ENCODE measurements at regions not wholly inside any gene's neighbourhood (a gene's known extent, or its start where the extent isn't known, plus 50 kb on each side); places are given as distances from the start of the nearest gene placed in this dataset.

DNA sequence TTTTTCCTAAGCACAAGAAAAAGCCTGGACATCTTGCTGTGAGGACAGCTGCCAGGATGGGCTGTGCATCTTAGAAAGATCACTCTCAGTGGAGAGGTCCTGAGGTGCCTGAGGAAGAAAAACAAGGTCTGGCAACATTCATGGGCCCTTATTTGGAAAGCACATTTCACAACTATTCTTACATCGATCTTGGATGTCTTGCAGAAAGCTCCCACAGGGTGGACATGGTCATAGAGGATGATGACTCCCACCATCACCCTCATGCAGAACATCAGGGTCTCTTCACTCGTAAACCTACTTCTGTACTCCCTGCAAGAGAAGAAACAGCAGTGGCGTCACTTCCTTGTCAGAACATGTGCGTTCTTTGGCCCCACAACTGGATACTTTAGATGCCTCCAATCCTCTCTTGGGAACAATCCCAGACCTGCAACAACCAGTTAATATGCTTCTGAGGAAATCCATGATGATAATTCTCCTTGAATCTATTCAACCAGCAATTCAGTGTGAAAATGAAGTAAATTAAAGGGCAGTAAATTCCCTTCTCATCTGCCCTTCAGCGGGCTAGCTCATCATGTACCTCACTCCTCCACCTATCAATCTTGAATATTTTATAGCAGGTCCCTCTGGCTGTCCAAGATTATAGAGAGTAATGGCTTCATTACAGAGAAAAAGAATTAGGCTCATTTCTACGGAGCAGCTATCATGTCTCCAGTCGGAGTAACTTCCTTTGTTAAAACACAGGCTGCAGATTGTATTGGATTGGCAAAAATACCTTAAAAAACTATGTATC, 106.2 kb downstream of the CYRIA start:
- CTCF ChIA-PET, result no interaction called here
- no peak for DNase-seq (ENCODE audit: extremely low spot score)
- TF ChIP-seq L3MBTL2 (conservative IDR thresholded peaks at IDR 0.05), result no peak
- no peak for TF ChIP-seq HDGF (IDR thresholded peaks at IDR 0.05; ENCODE audit: borderline replicate concordance)
- no peak for TF ChIP-seq LEF1 (IDR thresholded peaks at IDR 0.05; ENCODE audit: borderline replicate concordance)
- no peak for TF ChIP-seq PKNOX1 (IDR thresholded peaks at IDR 0.05)
- TF ChIP-seq ELF4 (IDR thresholded peaks at IDR 0.05), result no peak
- no peak for TF ChIP-seq FOXM1 (IDR thresholded peaks at IDR 0.05; ENCODE audit: borderline replicate concordance)
- no peak for TF ChIP-seq NFRKB (IDR thresholded peaks at IDR 0.05)
- POLR2A ChIA-PET, result no interaction called here

GRCh38 chr2:16554060-16554583, 111.5 kb downstream of the CYRIA start:
- TF ChIP-seq TARDBP (IDR thresholded peaks at IDR 0.05) (no peak), LEF1 (IDR thresholded peaks at IDR 0.05; ENCODE audit: borderline replicate concordance) (no peak), SP1 (IDR thresholded peaks at IDR 0.05) (no peak), L3MBTL2 (conservative IDR thresholded peaks at IDR 0.05) (no peak), BHLHE40 (IDR thresholded peaks at IDR 0.05; ENCODE audit: borderline replicate concordance) (no peak), ARNT (IDR thresholded peaks at IDR 0.05) (no peak), CTBP1 (IDR thresholded peaks at IDR 0.05; ENCODE audit: borderline replicate concordance) (no peak), NFRKB (IDR thresholded peaks at IDR 0.05) (no peak), ELF4 (IDR thresholded peaks at IDR 0.05) (no peak), HDGF (IDR thresholded peaks at IDR 0.05; ENCODE audit: borderline replicate concordance) (no peak), FOXM1 (IDR thresholded peaks at IDR 0.05; ENCODE audit: borderline replicate concordance) (no peak), ZNF384 (IDR thresholded peaks at IDR 0.05) (no peak)
- ChIA-PET CTCF (no interaction called here), POLR2A (no interaction called here)
- DNase-seq (ENCODE audit: extremely low spot score), result no peak

- no peak for TF ChIP-seq SUZ12 (IDR thresholded peaks at IDR 0.05)
- no peak for TF ChIP-seq ZNF384 (IDR thresholded peaks at IDR 0.05)
- no peak for TF ChIP-seq FOXM1 (IDR thresholded peaks at IDR 0.05; ENCODE audit: borderline replicate concordance)
- TF ChIP-seq FOXA1 (IDR thresholded peaks at IDR 0.05), result no peak
- TF ChIP-seq CTBP1 (IDR thresholded peaks at IDR 0.05; ENCODE audit: borderline replicate concordance), result no peak
- no peak for TF ChIP-seq FOXK2 (IDR thresholded peaks at IDR 0.05)
- TF ChIP-seq PKNOX1 (IDR thresholded peaks at IDR 0.05), result no peak
- ChIA-PET CTCF (no interaction called here), POLR2A (no interaction called here)
- peak; percentile 37 for DNase-seq (ENCODE audit: extremely low spot score)
These were observed 112.4 kb downstream of the CYRIA start for GRCh38 chr2:16553226-16553625.

GRCh38 chr2:16552202-16552601, 113.4 kb downstream of the CYRIA start:
- POLR2A ChIA-PET, result no interaction called here
- DNase-seq (ENCODE audit: extremely low spot score), result no peak
- TF ChIP-seq L3MBTL2 (conservative IDR thresholded peaks at IDR 0.05) (no peak), SUZ12 (IDR thresholded peaks at IDR 0.05) (no peak), FOXA1 (IDR thresholded peaks at IDR 0.05) (no peak), PKNOX1 (IDR thresholded peaks at IDR 0.05) (no peak), LEF1 (IDR thresholded peaks at IDR 0.05; ENCODE audit: borderline replicate concordance) (no peak), ZNF384 (IDR thresholded peaks at IDR 0.05) (no peak)
- CTCF ChIA-PET, result interaction anchor here (0.6 kb wide), 1 partner anchor 55 kb away, joined by 3 read pairs; no protein-coding TSS in a partner anchor

DNA sequence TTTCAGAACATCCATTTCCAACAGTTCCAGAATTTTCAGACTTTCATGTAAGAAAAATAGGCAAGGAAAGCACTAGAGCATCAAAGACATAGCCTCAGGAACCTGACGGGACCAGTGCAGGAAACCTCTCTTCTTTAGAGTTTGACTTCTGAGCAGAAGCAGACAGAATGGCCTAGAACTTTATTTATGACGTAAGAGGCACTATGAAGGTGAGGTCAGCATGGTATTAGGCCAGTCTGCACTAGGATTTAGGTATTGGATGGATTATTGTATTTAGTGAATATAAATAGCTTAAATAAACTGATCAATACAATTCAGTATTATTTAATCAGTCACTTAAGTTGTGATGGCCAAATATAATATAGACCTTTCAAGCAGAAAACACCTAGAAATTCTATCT, 117.6 kb downstream of the CYRIA start:
- POLR2A ChIA-PET, result no interaction called here
- DNase-seq (ENCODE audit: extremely low spot score), result no peak
- TF ChIP-seq NFRKB (IDR thresholded peaks at IDR 0.05) (no peak), ELF4 (IDR thresholded peaks at IDR 0.05) (no peak), PKNOX1 (IDR thresholded peaks at IDR 0.05) (no peak), L3MBTL2 (conservative IDR thresholded peaks at IDR 0.05) (no peak), FOXM1 (IDR thresholded peaks at IDR 0.05; ENCODE audit: borderline replicate concordance) (no peak), ZNF384 (IDR thresholded peaks at IDR 0.05) (no peak), TARDBP (IDR thresholded peaks at IDR 0.05) (no peak), SP1 (IDR thresholded peaks at IDR 0.05) (no peak), HDGF (IDR thresholded peaks at IDR 0.05; ENCODE audit: borderline replicate concordance) (no peak)
- CTCF ChIA-PET, result no interaction called here

GRCh38 chr2:16546128-16546754, 119.4 kb downstream of the CYRIA start:
- ChIA-PET POLR2A (no interaction called here), CTCF (interaction anchor here (0.5 kb wide), 1 partner anchor 362 kb away, joined by 4 read pairs; no protein-coding TSS in a partner anchor)
- TF ChIP-seq LEF1 (IDR thresholded peaks at IDR 0.05; ENCODE audit: borderline replicate concordance) (no peak), FOXK2 (IDR thresholded peaks at IDR 0.05) (no peak), SUZ12 (IDR thresholded peaks at IDR 0.05) (no peak), ARNT (IDR thresholded peaks at IDR 0.05) (no peak), TARDBP (IDR thresholded peaks at IDR 0.05) (no peak), ELF4 (IDR thresholded peaks at IDR 0.05) (no peak), FOXA1 (IDR thresholded peaks at IDR 0.05) (no peak), L3MBTL2 (conservative IDR thresholded peaks at IDR 0.05) (no peak)
- DNase-seq (ENCODE audit: extremely low spot score), result peak; percentile 32
